Subcutaneous abdominal adipose tissue (tissue), 5 donors: ENCODE measurements at regions not wholly inside any gene's neighbourhood (a gene's known extent, or its start where the extent isn't known, plus 50 kb on each side); places are given as distances from the start of the nearest gene placed in this dataset.

Source experiments
- H3K27ac ChIP-seq: one replicate; pipeline ENCODE4 v1.7.0; 2013; ENCODE audit warnings: low read depth, mild to moderate bottlenecking, inconsistent platforms, low read length, moderate library complexity
- H3K27me3 ChIP-seq, 5 donors: one replicate each; pipeline ENCODE4 v1.7.0; 2013; ENCODE audit warnings: low read length in 5 of 5, inconsistent platforms in 1 of 5; ENCODE audit not compliant: control insufficient read depth in 5 of 5, insufficient read depth in 4 of 5
- H3K36me3 ChIP-seq, 5 donors: one replicate each; pipeline ENCODE4 v1.7.0; 2013; ENCODE audit warnings: low read length in 5 of 5; ENCODE audit not compliant: control insufficient read depth in 5 of 5, insufficient read depth in 5 of 5
- H3K4me1 ChIP-seq, 5 donors: one replicate each; pipeline ENCODE4 v1.7.0; 2013; ENCODE audit warnings: low read length in 5 of 5, mild to moderate bottlenecking in 3 of 5, moderate library complexity in 1 of 5; ENCODE audit not compliant: control insufficient read depth in 5 of 5, insufficient read depth in 5 of 5
- H3K4me3 ChIP-seq, 5 donors: one replicate each; pipeline ENCODE4 v1.7.0; 2013; ENCODE audit warnings: low read length in 5 of 5, low read depth in 1 of 5
- H3K9ac ChIP-seq, 5 donors: one replicate each; pipeline ENCODE4 v1.7.0; 2013; ENCODE audit warnings: low read length in 5 of 5, mild to moderate bottlenecking in 4 of 5, moderate library complexity in 3 of 5
- H3K9me3 ChIP-seq, 5 donors: one replicate each; pipeline ENCODE4 v1.7.0; 2013; ENCODE audit warnings: low read length in 5 of 5; ENCODE audit not compliant: control insufficient read depth in 5 of 5
- donor health status: healthy.
- donor health status: healthy.
- donor health status: healthy.
- donor health status: healthy.
- donor health status: healthy.

DNA sequence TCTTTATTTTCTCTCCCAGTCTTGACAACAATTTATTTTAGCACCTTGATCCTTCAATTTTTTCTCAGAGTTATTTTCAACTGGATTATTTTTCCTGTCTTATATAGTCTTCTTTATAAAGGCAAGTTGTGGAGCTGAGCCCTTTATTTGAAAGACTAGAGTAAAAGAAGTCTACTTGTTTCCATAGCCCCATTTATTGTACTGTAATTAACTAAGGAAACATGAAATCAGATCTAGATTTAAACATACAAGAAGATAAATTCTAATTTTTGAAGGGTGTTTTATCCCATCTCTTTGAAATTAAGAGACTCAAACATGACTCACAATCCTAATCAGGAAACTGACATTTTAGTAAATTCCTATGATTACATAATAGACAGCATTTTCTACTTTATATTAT, 2421.8 kb downstream of the LRRC4C start:
- Histone ChIP-seq H3K27ac (no peak overlapping the region), H3K36me3 (no peaks in the 10 kb centered on the region), H3K9me3 (no peaks in the 10 kb centered on the region), H3K9ac (no peak overlapping the region), H3K27me3 (no peaks in the 10 kb centered on the region), H3K4me1 (no peaks in the 10 kb centered on the region), H3K4me3 (no peak overlapping the region)

DNA sequence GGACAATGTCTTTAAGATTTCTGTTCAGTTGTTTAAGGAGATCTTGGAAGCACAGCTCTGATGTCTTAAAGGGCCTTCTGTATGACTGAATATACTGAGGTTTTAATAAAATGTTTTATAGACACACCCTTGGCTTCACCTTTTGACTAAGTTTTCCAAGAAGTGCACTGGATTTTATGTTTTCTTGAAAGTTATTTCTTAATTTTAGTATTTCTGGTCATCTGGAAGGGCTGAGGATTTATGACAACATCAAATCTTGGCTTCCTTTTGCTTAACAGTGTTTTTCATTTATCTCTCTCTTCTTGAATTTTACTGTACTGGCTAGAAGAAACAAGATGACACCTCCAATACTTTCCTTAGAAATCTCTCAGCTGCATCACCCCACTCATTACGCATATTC, 2423.4 kb downstream of the LRRC4C start:
- Histone ChIP-seq H3K9ac (no peak overlapping the region), H3K4me1 (no peaks in the 10 kb centered on the region), H3K27me3 (no peaks in the 10 kb centered on the region)

DNA sequence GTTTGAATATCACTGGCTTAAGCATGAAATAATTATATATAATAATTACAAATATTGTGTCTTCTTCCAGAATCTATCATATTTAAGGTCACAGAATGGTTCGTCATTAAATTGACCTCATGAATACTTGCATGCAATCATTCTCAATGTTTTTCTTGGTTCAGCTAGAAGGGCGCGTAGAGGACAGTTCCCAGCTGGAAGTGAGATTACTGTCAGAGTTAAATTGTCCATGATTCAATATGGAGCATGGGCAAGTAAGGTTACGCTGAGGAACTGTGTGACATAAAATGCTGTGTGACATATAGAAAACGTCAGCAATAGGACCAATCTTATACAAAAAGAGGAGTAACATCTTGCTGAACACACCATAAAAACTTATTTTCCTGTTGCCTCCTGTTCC, 2423.5 kb upstream of the RAG2 start:
- Histone ChIP-seq H3K4me3 (no peak overlapping the region), H3K27me3 (no peaks in the 10 kb centered on the region), H3K36me3 (no peaks in the 10 kb centered on the region), H3K9me3 (no peaks in the 10 kb centered on the region), H3K4me1 (no peaks in the 10 kb centered on the region), H3K27ac (no peak overlapping the region), H3K9ac (no peak overlapping the region)

More for the DNA sequence above, 2423.4 kb downstream of the LRRC4C start:
- H3K4me3 ChIP-seq: no peak overlapping the region
- no peaks in the 10 kb centered on the region for H3K9me3 ChIP-seq
- no peak overlapping the region for H3K27ac ChIP-seq
- H3K36me3 ChIP-seq: no peaks in the 10 kb centered on the region

DNA sequence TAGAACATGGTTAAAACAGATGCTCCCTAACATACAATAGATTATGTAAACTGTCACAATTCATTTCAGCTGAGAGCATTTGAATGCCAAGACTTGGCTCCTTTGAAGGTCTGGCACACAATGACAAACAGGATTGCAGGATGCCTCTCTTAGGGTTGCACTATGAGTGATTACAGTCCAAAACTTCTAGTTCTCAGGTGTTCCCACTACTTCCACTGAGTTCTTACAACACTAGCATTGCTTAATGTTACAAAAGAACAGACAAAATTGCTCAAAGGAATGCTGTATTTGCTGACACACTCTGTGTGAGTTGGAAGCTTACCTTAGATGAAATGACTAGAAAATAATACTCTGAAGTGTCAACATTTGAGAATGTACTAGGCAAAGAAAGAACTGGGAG, 2413.8 kb upstream of the RAG2 start:
- H3K27me3 ChIP-seq: no peaks in the 10 kb centered on the region
- H3K36me3 ChIP-seq: no peaks in the 10 kb centered on the region
- H3K4me3 ChIP-seq: no peak overlapping the region
- H3K4me1 ChIP-seq: no peaks in the 10 kb centered on the region
- H3K9me3 ChIP-seq: peaks cover 0 to 6% (median 3%) of the 10 kb centered on the region in 5 donors
- H3K9ac ChIP-seq: no peak overlapping the region
- no peak overlapping the region for H3K27ac ChIP-seq

DNA sequence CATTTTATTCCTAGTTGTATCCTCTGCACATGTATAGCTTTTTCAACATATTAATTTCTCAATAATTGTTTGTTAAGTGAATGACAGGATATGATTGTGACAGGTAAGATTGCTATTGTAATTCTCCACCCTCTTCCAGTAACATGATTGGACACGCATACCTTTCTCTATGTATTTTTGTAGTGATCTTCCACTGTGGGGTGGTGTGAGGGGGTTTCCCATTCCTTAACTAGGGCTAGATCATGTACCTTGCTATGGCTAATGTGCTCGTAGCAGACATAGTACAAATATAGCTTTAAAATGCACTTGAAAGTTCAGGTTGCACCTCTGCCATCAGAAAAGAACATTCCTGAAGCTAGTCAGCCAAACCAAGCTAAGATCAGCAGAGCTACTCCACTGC, 2392.8 kb upstream of the RAG2 start:
- Histone ChIP-seq H3K9ac (no peak overlapping the region), H3K27me3 (no peaks in the 10 kb centered on the region), H3K4me3 (no peak overlapping the region), H3K4me1 (no peaks in the 10 kb centered on the region), H3K36me3 (no peaks in the 10 kb centered on the region), H3K27ac (no peak overlapping the region), H3K9me3 (peaks cover 0 to 5% (median 3%) of the 10 kb centered on the region in 5 donors)

DNA sequence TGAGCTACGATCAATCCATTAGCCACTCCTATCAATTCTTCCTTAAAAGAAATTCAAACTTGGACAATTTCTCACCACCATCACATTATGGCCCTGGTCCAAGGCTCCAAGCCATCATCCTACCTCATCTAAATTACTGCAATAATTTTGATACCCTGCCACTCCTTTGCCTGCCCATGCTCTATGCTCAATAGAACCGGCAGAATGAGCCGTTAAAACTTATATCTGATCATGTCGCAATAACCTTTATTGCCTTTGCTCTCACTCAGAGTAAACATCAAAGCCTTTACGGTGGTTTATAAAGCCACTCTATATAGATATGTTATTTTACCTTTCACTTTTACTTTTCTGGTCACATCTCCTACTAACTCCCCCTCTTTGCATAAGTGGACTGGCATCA, 2392.1 kb upstream of the RAG2 start:
- Histone ChIP-seq H3K4me1 (no peaks in the 10 kb centered on the region), H3K9me3 (peaks cover 0 to 7% (median 7%) of the 10 kb centered on the region in 5 donors), H3K36me3 (no peaks in the 10 kb centered on the region), H3K27me3 (no peaks in the 10 kb centered on the region), H3K9ac (no peak overlapping the region), H3K4me3 (no peak overlapping the region), H3K27ac (no peak overlapping the region)

DNA sequence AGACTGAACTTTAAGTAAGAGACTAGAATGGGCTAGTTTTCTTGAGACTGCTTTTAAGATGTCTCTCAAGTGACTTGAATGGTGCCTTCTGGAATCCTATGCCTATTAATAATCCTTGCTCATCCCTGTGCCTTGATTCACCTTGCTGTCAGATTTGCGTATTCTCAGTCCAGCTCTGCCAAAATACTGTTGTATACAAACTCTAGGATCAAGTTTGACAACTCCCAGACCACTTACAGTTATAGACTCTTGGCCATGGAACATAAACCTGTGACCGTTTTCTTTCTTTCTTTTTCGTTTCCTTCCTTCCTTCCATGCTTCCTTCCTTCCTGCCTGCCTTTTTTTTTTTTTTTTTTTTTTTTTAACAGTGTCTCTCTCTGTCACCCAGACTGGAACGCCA, 2390.9 kb upstream of the RAG2 start:
- no peak overlapping the region for H3K4me3 ChIP-seq
- H3K4me1 ChIP-seq: no peaks in the 10 kb centered on the region
- no peak overlapping the region for H3K9ac ChIP-seq
- H3K9me3 ChIP-seq: peaks cover 0 to 17% (median 10%) of the 10 kb centered on the region in 5 donors
- H3K36me3 ChIP-seq: no peaks in the 10 kb centered on the region
- H3K27ac ChIP-seq: no peak overlapping the region
- no peaks in the 10 kb centered on the region for H3K27me3 ChIP-seq

DNA sequence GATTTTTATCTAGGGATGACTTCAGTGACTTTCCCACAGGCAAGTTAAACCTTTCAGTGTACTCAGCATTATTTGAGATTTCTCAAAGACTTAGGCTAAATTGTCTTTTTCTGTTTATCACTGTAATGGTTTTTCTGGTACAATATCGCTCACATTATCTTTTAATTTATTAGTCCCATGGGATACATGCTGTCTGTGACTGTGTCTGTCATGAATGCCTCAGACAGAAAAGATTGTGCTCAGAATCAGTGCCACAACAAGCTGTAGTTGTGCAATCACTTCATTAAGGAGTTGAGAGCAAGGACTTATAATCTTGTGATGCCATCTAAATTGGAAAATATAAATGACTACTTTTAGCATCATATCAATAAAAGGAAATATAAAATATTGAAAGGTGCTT, 2374.2 kb upstream of the RAG2 start:
- Histone ChIP-seq H3K27ac (no peak overlapping the region), H3K4me3 (no peak overlapping the region), H3K9ac (no peak overlapping the region), H3K36me3 (no peaks in the 10 kb centered on the region), H3K9me3 (no peaks in the 10 kb centered on the region), H3K4me1 (no peaks in the 10 kb centered on the region), H3K27me3 (no peaks in the 10 kb centered on the region)

DNA sequence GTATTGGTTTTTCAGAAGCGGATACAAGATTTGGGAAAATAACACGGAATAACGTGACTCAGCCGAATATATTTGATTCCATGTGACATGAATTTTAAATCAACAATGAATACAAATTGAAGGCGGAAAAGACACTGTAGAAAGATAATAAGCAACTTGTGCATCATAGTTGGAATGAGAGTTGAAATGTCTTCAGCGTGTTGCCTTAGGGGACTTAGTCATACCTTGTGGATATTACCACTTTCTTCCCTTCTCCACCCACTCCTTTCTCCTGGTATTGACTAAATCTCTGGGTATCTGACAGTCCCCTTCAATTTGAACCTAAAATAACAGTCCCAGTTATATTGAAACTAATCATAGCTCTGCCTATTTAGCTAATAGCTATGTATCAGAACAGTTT, 2373.1 kb upstream of the RAG2 start:
- Histone ChIP-seq H3K9ac (no peak overlapping the region), H3K4me1 (no peaks in the 10 kb centered on the region), H3K27ac (no peak overlapping the region), H3K9me3 (no peaks in the 10 kb centered on the region), H3K36me3 (no peaks in the 10 kb centered on the region), H3K27me3 (no peaks in the 10 kb centered on the region), H3K4me3 (no peak overlapping the region)

DNA sequence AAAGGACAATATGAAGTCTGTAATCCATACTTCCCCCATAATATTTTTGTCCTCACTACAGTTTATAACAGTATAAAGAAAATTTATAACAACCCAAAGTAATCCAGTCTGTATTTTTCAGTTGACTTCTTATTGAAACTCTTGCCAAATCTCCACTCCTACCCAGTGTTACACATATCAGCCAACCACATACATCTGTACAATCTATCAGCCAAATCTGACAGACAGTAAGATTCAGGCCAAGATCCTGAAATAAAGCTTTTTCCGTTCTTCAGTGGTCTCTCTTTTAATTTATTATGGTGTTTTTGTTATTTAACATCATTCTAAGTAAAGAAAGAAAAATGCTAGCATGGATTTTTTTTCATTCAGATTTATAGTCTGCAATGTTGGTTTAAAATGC, 2370.9 kb upstream of the RAG2 start:
- H3K9ac ChIP-seq: no peak overlapping the region
- no peaks in the 10 kb centered on the region for H3K9me3 ChIP-seq
- no peaks in the 10 kb centered on the region for H3K27me3 ChIP-seq
- H3K36me3 ChIP-seq: no peaks in the 10 kb centered on the region
- no peak overlapping the region for H3K4me3 ChIP-seq
- no peak overlapping the region for H3K27ac ChIP-seq
- H3K4me1 ChIP-seq: no peaks in the 10 kb centered on the region

DNA sequence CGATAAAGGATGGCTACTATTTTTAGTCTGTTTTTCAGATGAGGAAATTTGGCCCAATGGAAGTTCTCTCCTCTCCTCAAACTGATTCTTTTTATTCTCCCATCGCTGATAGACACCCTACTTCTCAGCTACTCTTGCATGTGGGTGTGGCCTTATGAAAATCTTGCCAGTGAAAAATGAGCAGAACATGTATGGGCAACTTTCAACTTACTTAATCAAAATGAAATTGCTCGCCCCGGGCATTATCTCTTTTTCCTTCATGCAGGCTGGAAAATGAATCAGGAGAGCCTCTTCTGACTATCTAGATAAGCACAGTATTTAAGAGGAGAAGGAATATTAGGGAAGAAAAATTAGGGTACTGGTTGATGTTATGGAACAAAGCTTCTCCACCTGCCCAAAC, 2354.7 kb upstream of the RAG2 start:
- no peaks in the 10 kb centered on the region for H3K36me3 ChIP-seq
- no peak overlapping the region for H3K9ac ChIP-seq
- H3K4me3 ChIP-seq: no peak overlapping the region
- no peaks in the 10 kb centered on the region for H3K27me3 ChIP-seq
- no peak overlapping the region for H3K27ac ChIP-seq
- no peaks in the 10 kb centered on the region for H3K4me1 ChIP-seq
- peaks cover 0 to under 1% (median under 1%) of the 10 kb centered on the region in 5 donors for H3K9me3 ChIP-seq
